IMR-90 (cell line): ENCODE measurements at regions not wholly inside any gene's neighbourhood (a gene's known extent, or its start where the extent isn't known, plus 50 kb on each side); places are given as distances from the start of the nearest gene placed in this dataset.

Source experiments
- BHLHE40 ChIP-seq: fragments of 150-350 bp; IDR thresholded peaks from 2 replicates; pipeline ENCODE4 v1.6.1; 2016; ENCODE audit warnings: mild to moderate bottlenecking, low read depth, low read length
- CEBPB ChIP-seq: IDR thresholded peaks from 2 replicates; pipeline ENCODE4 v1.6.1; 2012; ENCODE audit warnings: low read depth, low read length, improper control_type of control experiment

GRCh38 chr9:26750162-26750561, 142.4 kb downstream of the CAAP1 start:
- TF ChIP-seq BHLHE40 (no peak), CEBPB (no peak)
